GM19238 (cell line): ENCODE measurements at regions not wholly inside any gene's neighbourhood (a gene's known extent, or its start where the extent isn't known, plus 50 kb on each side); places are given as distances from the start of the nearest gene placed in this dataset.
"Not testable (repeated sequence)": the region's sequence is repeated elsewhere in the genome, so short reads cannot be mapped to it uniquely, and the experiment has no call there.

Experiments
- DNase-seq: peaks from one replicate; pipeline ENCODE4 v3.0.0; 2011; ENCODE audit warnings: low spot score; ENCODE audit not compliant: insufficient read length

DNA sequence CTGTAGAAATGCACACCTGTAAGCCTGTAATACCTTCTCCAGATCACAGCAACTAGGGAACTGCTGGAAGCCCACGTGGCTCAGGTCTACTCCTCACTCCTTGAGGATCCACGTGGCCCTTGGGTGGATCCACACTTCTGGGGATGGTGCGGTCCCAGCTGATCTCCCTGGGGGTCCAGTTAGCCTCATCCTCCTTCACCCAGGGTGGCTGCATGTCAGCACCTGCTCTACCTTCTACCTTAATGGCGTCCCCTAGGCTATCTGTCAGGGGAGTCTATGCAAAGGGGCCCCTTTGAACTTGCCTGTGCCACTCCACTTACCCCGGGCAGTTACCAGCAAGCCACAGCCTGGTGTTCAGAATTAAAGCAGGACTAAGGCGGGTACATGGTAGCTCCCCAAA is 284.7 kb downstream of the MYCN start:
- no peak for DNase-seq

DNA sequence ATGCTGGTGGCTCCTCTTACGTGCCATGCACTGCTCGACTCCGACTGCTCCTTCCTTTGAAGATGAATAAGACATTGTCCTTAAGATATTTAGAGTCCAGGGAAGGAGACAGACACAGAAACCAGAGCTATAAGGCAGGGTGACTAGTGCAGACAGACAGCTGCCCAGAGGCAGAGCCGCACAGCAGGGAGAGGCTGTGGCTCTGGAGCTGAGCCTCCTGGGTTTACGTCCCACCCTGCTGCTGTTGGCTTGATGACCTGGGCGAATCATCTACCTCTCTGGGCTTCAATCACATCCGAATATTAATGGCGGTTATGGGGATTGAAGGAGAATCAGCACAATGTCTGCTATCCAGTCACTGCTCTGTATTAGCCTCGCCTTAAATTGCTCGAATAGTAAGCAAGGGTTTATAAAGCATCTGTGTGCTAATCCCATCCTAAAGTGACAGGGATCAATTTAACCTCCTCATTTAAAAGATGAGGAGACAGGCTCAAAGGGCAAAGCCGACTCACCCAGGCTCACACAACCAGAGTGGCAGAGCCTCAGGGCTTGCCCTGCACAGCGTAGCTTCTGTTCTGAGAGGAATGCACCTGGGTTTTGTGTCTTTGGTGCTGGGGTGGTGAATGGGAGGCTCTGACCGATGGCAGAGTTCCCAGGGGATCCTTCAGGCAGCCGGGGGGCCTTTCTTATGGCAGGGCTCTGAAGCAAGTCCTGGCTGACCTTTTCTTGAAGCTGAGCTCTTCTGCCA is 284.1 kb downstream of the MYCN start:
- DNase-seq = no peak

DNA sequence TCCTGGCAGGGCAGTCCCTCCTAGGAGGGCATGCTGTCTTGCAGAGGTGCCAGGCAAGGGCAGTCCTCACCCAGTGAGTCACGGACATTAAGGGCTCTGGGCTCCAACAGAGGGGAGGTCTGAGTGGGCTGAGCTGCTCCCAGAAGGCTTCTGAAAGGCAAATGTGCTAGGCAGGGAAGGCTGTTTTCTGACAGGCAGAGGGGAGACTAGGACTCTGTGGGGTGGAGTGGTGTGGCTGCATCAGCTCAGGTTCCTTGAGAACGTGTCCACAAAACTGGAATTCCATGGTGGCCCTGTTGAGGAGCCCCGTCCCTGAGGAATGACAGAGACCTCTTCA is 283.5 kb downstream of the MYCN start:
- no peak for DNase-seq

DNA sequence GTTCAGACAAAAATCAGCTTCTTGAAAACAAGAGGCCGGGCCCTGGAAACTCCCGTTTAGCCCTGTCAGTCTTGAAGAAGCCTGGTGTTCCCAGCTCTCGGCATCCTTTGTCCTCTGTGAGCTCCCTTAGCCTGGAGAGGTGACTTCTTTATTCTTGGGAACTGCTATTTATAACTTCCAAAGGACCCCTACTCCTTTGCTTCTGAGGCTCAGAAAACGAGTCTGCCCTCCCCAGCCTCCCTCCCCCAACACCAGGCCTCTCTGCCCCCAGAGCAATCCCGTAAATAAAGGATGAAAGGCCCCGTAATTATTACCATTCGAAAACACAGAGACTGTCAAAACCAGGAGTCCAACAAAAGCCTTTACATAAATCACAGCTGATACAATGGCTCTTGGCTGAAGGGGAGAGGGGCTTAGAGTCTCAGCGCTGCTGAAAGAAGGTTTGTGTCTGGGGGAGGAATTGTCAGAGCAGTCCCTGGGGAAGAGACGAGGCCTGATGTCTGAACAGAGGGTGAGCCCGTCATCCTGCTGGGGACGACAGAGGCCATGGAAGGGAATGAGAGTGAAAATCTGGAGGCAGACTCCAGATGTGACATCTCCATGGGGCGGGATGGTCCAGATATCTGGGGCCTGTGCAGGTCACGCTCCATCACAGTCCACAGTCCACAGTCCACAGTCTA is 283.0 kb downstream of the MYCN start:
- DNase-seq = no peak

DNA sequence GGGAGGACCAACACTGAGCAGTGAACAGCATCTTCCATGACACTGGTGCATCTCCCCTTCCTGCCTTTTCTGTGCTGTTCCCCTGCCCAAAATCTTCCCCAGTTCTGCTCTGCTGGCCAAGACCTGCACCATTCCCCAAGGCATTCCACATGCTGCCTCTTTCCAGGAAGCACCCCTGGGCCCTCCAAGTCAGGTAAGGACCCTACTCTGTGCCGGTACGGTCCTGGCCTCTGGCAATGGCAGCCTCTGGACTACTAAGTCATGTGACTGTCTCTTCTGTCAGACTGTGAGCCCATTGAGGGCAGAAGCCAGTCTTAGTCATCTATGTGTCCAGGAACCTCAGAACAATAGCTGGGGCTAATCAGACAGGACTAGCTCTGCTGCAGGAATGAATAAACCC is 282.0 kb downstream of the MYCN start:
- DNase-seq = no peak

DNA sequence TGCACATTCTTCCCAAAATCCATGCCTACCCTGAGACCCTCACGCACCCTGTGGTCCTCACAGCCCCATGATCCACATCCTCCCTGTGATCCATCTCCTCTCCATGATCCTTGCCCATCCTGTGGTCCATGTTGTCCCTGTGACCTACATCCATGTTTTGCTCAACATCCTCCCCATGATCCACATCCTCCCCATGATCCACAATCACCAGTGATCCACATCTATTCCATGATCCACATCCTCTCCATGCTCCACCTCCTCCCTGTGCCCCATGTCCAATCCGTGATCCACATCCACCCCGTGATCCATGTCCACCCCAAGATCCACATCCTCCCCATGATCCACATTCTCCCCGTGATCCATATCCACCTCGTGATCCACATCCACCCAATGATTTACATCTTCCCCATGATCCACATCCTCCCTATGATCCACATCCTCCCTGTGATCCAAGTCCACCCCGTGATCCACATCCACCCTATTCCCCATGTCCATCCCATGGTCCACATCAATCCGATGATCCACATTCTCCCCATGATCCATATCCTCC is 281.2 kb downstream of the MYCN start:
- no peak for DNase-seq

DNA sequence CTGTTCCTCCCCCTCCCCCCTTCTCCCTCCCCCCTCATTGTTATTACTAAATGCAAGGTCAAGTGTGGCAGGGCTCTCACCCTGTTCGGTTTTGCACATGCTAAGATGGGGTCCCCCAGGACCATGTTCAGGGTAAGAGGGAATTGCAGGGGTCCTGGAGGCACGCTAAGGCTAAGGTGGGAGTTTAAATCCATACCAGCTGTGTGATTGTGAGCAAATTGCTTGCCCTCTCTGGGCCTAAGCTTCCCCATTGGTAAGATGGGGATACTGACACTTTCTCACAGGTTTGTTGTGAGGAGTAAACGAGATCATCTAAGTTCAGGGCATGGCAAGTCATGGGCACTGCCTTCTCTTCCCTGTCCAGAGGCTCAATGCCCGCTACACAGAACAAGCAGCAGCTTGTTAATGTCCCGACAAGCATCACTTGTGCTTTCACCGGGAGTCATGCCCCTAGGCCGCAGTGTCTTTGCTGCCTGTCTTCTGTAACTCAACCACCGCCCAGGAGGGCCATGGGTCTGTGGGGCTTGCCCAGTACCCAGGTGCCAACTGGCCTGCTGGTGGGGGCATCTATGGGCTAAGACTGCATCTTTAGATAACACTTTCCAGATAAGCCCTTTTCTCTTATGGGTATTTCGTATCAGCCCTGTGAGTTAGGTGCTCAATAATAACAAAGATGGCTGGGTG is 279.1 kb downstream of the MYCN start:
- no peak for DNase-seq

DNA sequence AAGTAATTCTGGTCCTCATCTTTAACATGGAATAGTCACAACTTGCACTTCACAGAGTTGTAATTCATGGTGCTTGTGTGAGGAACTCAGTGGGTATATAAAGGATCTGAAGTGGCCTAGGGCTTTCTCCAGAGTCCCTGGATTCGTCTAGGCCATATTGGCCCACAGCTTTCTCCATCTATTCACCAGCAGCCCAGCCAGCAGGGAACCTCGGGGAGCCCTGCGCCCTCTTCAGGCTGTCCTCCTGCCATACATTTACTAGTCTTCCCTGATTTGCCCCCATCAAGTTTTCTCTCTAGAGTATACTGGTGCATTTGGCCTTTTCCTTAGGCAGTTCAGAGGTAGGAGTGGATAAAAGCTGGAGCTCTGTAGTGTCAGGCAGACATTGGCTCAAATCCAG is 278.3 kb downstream of the MYCN start:
- no peak for DNase-seq

DNA sequence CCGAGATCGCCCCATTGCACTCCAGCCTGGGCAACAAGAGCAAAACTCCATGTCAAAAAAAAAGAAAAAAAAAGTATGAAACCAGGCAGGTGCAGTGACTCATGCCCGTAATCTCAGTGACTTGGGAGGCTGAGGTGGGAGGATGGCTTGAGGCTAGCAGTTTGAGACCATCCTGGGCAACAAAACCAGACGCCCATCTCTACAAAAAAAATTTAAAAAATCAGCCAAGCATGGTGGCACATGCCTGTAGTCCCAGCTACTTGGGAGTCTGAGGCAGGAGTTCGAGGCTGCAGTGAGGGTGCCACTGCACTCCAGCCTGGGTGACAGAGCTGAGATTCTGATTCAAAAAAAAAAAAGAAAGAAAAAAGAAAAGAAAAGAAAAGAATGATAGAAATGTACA is 277.8 kb downstream of the MYCN start:
- no peak for DNase-seq

DNA sequence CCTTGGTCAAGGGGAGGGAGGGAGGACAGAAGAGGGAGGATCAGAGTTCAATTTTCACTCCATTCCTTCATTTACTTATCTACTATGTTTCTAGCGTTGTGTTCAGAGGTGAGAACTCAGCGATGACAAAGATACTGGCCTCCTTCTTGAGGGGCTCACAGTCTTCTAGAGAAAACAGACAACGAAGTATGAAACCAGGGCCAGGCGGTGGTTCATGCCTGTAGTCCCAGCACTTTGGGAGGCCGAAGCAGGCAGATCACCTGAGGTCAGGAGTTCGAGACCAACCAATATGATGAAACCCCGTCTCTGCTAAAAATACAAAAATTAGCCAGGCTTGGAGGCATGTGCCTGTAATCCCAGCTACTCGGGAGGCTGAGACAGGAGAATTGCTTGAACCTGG is 277.4 kb downstream of the MYCN start:
- DNase-seq = not testable (repeated sequence)

DNA sequence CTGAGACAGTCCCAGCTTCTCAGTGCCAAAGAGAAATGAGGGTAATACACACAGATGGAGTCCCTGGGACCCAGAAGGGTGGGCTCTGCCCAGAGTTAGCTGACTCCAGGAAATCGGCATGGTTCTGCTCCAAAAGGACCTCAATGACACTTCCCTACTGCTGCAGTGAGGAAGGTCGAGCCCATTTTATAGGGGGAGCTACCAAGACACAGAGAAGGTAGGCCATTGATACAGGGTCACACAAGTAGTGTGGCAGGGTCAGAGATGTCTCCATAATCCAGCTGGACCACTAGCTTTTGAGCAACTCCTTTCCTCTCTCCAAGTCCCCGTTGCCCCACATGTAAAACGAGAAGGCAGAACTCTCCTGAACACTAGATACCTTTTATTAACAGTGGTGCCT is 276.9 kb downstream of the MYCN start:
- DNase-seq = no peak

DNA sequence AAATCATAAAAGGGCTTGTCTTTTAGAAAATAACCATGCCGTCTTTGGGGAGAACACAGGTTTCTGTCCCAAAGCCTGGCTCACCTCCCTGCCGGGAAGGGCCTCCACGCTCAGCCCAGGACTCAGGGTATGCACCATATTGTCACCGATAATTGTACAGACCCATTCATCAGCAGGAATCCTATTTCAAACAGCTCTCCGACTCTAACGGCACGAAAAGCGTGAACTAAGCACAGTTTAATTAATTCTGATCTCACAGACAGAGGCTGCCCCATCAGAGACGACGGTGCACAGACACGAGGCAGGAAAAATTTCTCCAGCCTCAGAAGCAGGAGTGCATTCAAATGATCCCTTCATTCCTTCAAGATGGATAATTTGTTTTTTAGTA is 276.2 kb downstream of the MYCN start:
- no peak for DNase-seq

DNA sequence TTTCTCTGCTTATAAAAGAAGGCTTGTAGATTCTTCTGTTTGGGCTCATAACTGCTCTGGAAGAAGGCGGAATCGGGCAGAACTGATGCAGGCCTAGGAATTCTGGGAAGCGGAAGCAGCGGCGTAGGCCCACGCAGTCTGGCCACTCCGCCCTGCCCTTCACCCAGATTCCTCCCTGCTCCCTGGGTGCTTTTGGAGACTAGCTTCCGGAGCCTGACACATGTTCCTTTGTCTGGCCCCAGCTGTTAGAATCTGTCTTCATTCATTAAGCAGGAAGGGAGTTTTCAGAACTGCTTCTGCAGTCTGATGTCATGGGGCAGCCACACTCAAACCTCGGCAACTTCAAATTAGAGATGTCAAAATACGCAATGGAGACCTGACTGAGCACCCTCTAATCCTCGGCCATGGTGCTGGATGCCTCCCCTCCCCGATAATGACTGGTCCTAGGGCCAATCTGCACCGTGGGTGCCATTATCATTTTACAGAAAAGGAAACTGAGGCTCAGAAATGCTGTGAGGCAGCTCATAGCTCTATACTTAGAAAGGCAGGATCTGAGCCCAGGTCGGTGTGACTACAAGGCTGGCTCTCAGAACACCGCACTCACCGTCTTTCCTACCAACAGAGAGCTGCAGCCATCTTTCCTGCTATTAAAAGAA is 275.7 kb downstream of the MYCN start:
- DNase-seq = no peak

DNA sequence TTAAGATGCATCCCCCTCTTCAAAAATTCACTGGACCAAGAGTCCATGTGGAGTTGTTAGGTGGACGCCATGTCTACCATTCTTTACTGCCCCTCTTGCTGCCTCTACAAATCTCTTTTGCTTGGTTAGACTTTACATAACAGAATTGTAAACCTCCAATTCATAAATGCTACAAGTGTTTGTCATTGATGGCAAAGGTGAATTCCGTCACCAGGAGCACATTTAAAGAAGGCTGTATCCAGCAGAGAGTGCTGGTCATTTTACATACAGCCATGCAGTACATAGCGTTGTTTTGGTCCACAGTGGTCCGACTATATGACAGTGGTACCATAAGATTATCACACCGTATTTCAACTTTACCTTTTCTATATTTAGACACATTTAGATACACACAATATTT is 274.5 kb downstream of the MYCN start:
- no peak for DNase-seq

DNA sequence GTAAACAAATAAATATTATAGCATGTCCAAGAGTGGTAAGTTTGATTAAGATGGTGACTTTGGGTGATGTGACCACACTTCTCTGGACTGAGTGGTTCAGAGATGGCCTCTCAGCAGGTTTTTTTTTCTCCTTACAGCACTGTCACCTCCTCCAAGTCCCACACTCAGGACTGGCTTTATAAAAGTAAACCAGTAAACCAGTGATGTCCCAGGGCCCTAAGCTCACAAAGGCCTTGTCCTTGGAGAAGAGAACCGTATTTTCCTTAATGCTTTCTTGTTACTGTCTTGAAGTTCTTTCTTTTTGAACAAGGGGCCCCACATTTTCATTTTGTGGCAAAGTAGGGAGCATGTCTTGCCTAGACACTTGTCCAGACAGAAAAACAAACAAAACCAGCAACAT is 274.0 kb downstream of the MYCN start:
- no peak for DNase-seq

DNA sequence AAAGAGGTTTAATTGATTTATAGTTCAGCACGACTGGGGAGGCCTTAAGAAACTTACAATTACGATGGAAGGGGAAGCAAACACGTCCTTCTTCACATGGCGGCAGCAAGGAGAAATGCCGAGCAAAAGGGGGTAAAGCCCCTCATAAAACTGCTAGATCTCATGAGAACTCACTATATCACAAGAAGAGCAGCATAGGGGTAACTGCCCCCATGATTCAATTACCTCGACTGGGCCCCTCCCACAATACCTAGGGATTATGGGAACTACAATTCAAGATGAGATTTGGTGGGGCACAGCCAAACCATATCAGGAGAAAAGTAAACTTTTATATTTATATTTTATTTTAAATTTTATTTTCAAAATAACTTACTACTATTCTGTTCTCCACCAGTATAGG is 272.0 kb downstream of the MYCN start:
- no peak for DNase-seq

DNA sequence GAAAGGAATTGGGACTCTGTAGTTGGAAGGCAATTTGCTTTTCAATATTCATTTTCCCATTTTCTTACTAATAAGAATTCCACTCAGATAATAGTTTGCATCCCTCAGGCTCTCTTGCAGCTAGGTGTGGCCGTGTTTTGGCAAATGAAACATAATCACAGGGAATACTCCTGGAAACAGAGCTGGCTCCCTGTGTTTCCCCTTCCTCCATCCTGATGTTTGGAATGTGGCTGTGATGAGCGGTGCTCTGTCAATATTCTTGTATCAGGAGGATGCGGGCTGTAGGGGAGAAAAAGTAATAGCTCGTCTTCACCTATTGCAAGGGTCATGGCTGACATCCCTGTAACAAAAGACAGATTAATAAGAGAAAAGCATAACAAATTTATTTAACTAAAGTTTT is 271.0 kb downstream of the MYCN start:
- DNase-seq = no peak

DNA sequence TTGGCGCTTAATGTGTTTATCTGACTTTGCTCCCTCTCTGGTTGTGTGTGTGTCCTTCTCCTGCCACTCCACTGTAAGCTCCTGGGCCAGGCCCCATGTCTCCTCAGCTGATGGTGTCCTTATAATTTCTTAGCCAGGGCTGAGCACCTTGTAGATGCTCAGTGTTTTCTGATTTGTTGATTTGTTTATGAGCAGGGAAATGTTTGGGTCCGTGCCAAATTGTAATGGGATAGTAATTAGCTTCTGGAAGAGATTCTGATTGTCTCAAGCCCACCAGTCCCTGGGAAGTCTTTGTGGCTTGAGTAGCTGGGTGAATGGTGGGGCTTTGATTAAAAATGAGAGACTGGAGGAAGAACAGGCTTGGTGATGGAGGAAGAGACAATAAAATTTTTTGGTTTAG is 270.5 kb downstream of the MYCN start:
- DNase-seq = no peak

DNA sequence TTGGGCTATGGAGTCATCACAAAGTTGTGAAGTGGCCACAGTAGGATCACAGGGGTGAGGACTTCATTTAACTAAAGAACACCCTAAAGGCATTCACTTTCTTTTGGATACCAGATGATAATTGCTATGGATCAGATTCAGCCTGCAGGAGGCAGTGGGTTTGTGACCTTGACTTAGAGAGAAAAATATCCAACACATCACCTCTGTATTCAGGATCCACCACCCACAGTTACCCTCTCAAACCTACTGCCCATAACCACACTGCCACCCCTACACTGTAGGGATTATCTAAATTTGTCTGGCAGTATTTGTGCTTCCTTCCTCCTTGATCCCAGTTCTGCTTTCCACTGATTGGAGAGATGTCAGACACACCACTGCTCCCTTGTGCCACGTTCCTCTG is 269.4 kb downstream of the MYCN start:
- no peak for DNase-seq

DNA sequence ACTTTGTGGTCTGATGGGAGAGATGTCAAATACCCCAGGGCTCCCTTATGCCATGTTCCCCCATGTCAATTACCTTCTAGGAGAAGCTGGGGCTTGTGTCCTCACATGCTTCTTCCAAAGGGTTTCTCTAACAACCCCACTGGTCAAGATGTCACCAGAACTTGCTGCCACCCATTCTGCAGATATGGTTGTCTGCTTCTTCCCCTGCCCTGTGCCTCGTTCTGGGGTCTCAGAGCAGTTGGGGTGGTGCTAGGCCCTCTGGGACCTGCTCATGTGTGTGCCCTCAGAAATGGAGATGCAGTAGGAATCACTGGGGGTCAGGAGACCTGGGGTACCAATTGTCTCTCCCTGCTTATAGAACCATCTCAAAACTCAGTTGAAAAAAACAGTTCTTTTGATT is 268.6 kb downstream of the MYCN start:
- no peak for DNase-seq

DNA sequence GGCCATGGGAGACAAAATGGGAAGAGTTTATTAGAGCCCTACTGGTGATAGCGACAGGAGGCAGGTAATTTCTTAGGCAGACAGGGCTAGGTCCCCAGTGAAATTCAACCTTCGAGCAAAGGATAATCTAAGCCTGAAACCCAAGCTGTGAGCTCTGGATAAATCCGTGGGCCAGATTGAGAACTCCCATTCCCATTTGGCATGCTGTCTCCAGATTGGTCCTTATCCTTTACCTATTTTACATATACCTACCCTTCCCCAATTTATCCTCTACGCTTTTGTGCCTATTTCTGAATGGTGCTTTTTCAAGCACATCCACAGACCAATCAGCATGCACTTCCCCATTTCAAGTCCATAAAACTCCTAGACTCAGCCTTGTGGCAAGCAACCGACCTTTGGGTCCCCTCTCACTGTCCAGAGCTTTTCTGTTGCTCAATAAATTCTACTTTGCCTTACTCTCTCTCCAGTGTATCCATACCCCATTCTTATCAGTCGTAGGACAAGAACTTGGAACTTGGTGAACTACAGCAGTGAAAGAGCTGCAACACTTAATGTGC is 268.0 kb downstream of the MYCN start:
- no peak for DNase-seq

DNA sequence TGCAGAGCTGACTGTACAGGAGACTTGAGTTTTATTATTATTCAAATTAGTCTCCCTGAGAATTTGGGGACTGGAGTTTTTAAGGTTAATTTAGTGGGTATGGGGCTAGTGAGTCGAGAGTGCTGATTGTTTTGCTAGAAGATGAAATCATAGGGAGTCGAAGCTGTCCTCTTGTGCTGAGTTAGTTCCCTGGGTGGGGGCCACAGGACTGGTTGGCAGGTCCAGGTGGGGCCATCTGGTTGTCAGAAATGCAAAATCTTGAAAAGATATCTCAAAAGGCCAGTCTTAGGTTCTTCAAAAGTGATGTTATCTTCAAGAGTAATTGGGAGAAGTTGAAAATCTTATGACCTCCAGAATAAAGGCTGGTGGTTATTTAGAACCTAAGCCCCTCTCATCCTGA is 267.3 kb downstream of the MYCN start:
- DNase-seq = no peak
